ENCODE measurements at regions not wholly inside any gene's neighbourhood (a gene's known extent, or its start where the extent isn't known, plus 50 kb on each side); places are given as distances from the start of the nearest gene placed in this dataset.

- Histone ChIP-seq H3K9me3 (ENCODE audit: severe bottlenecking) (no peaks in the 10 kb centered on the region), H3K4me3 (ENCODE audit: severe bottlenecking) (no peak overlapping the region), H3K36me3 (ENCODE audit: low read depth) (no peaks in the 10 kb centered on the region), H3K4me1 (ENCODE audit: insufficient read depth, poor library complexity, severe bottlenecking) (no peaks in the 10 kb centered on the region), H3K27ac (ENCODE audit: poor library complexity, severe bottlenecking) (no peak overlapping the region), H3K27me3 (ENCODE audit: insufficient read depth, poor library complexity, severe bottlenecking) (peaks cover 4% of the 10 kb centered on the region)
- TF ChIP-seq, protein P1, sequence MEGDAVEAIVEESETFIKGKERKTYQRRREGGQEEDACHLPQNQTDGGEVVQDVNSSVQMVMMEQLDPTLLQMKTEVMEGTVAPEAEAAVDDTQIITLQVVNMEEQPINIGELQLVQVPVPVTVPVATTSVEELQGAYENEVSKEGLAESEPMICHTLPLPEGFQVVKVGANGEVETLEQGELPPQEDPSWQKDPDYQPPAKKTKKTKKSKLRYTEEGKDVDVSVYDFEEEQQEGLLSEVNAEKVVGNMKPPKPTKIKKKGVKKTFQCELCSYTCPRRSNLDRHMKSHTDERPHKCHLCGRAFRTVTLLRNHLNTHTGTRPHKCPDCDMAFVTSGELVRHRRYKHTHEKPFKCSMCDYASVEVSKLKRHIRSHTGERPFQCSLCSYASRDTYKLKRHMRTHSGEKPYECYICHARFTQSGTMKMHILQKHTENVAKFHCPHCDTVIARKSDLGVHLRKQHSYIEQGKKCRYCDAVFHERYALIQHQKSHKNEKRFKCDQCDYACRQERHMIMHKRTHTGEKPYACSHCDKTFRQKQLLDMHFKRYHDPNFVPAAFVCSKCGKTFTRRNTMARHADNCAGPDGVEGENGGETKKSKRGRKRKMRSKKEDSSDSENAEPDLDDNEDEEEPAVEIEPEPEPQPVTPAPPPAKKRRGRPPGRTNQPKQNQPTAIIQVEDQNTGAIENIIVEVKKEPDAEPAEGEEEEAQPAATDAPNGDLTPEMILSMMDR (IDR thresholded peaks at IDR 0.05; ENCODE audit: poor library complexity, severe bottlenecking), result no peak
- no peak for ATAC-seq (ENCODE audit: low read depth)
- DNase-seq (ENCODE audit: low spot score), result no peak
Observed at GRCh38 chr9:134585021-134585561, 56.5 kb upstream of the COL5A1 start.

- DNase-seq (ENCODE audit: low spot score) (peak; percentile 65), ATAC-seq (ENCODE audit: low read depth) (peak; percentile 94)
- no peaks in the 10 kb centered on the region for H3K36me3 ChIP-seq (ENCODE audit: low read depth)
- H3K27ac ChIP-seq (ENCODE audit: poor library complexity, severe bottlenecking), result no peak overlapping the region
- peaks cover under 1% of the 10 kb centered on the region for H3K27me3 ChIP-seq (ENCODE audit: insufficient read depth, poor library complexity, severe bottlenecking)
- H3K4me3 ChIP-seq (ENCODE audit: severe bottlenecking), result no peak overlapping the region
- no peaks in the 10 kb centered on the region for H3K4me1 ChIP-seq (ENCODE audit: insufficient read depth, poor library complexity, severe bottlenecking)
- H3K9me3 ChIP-seq (ENCODE audit: severe bottlenecking), result no peaks in the 10 kb centered on the region
- TF ChIP-seq, protein P1 (IDR thresholded peaks at IDR 0.05; ENCODE audit: poor library complexity, severe bottlenecking), result no peak
Observed at GRCh38 chr9:134585746-134586706, 55.6 kb upstream of the COL5A1 start.

- TF ChIP-seq, protein P1 (IDR thresholded peaks at IDR 0.05; ENCODE audit: poor library complexity, severe bottlenecking), result no peak
- Histone ChIP-seq H3K4me3 (ENCODE audit: severe bottlenecking) (no peak overlapping the region), H3K9me3 (ENCODE audit: severe bottlenecking) (no peaks in the 10 kb centered on the region), H3K27me3 (ENCODE audit: insufficient read depth, poor library complexity, severe bottlenecking) (no peaks in the 10 kb centered on the region), H3K36me3 (ENCODE audit: low read depth) (no peaks in the 10 kb centered on the region), H3K4me1 (ENCODE audit: insufficient read depth, poor library complexity, severe bottlenecking) (peaks cover 5% of the 10 kb centered on the region), H3K27ac (ENCODE audit: poor library complexity, severe bottlenecking) (no peak overlapping the region)
- ATAC-seq (ENCODE audit: low read depth) (no peak), DNase-seq (ENCODE audit: low spot score) (peak; percentile 25)
Observed at GRCh38 chr9:134589748-134590147, 51.9 kb upstream of the COL5A1 start.

DNA sequence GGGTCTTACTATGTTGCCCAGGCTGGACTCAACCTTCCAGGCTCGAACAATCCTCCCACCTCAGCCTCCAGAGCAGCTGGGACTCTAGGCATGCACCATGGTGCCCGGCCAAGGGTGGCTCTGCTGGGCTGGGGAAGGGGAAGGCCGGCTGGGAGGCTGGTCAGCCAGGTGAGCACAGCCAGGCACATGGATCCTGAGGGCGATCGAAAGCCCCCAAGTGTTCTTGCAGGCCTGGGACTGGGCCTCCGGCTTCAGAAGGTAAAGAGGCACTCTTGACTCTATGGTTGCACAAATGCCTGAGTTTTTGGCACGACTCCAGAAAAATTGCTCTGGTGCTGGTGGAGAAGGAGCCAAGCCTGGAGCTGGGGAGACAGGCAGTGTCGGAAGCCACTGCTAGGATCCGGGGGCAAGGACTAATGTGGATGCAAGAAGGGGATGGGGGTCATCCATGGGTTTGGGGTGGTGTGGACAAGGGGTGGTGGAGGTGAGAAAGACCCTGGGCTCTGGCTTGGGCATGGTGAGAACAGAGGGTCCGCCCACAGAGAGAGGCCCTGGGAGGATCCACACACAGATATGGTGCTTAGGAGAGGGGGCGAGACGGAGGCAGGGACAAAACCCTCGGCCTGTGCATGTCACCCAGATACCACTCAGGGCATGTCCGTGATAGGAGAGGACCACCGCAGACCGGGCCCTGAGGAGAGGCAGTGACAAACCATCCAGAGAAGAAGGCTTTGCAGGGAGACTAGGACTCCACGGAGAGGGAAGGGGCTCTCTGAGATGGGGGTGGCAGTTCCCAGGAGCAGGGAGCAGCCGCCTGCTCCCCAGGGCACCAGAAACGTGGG is 51.1 kb upstream of the COL5A1 start:
- Histone ChIP-seq H3K27ac (ENCODE audit: poor library complexity, severe bottlenecking) (no peak overlapping the region), H3K27me3 (ENCODE audit: insufficient read depth, poor library complexity, severe bottlenecking) (no peaks in the 10 kb centered on the region), H3K9me3 (ENCODE audit: severe bottlenecking) (no peaks in the 10 kb centered on the region), H3K4me1 (ENCODE audit: insufficient read depth, poor library complexity, severe bottlenecking) (peaks cover 5% of the 10 kb centered on the region), H3K36me3 (ENCODE audit: low read depth) (no peaks in the 10 kb centered on the region), H3K4me3 (ENCODE audit: severe bottlenecking) (no peak overlapping the region)
- no peak for ATAC-seq (ENCODE audit: low read depth)
- DNase-seq (ENCODE audit: low spot score), result no peak
- TF ChIP-seq, protein P1 (IDR thresholded peaks at IDR 0.05; ENCODE audit: poor library complexity, severe bottlenecking), result no peak
